Activated T-cell treated with anti-CD3 and anti-CD28 coated beads for 48 hours (primary cell): ENCODE measurements at regions not wholly inside any gene's neighbourhood (a gene's known extent, or its start where the extent isn't known, plus 50 kb on each side); places are given as distances from the start of the nearest gene placed in this dataset.
"Not testable (repeated sequence)": the region's sequence is repeated elsewhere in the genome, so short reads cannot be mapped to it uniquely, and the experiment has no call there.

ENCODE experiments used
- DNase-seq: peaks from one replicate; pipeline ENCODE4 v3.0.0-alpha.2; 2020; ENCODE audit warnings: low read depth

GRCh38 chr5:15021266-15022046, 149.9 kb upstream of the ANKH start:
- DNase-seq: no peak

- no peak for DNase-seq
Measured at GRCh38 chr5:15020736-15021135, 149.2 kb upstream of the ANKH start.

- no peak for DNase-seq
Measured at GRCh38 chr5:15014809-15015208, 143.2 kb upstream of the ANKH start.

GRCh38 chr5:15013654-15014463, 142.3 kb upstream of the ANKH start:
- no peak for DNase-seq

GRCh38 chr5:15012061-15012460, 140.5 kb upstream of the ANKH start:
- no peak for DNase-seq

- no peak for DNase-seq
Measured at GRCh38 chr5:15010936-15011335, 139.4 kb upstream of the ANKH start.

- no peak for DNase-seq
Measured at GRCh38 chr5:15009420-15009819, 137.8 kb upstream of the ANKH start.

GRCh38 chr5:15008921-15009320, 137.3 kb upstream of the ANKH start:
- DNase-seq: no peak

GRCh38 chr5:15008476-15008875, 136.9 kb upstream of the ANKH start:
- DNase-seq: no peak

GRCh38 chr5:15007646-15008045, 136.1 kb upstream of the ANKH start:
- DNase-seq: no peak

GRCh38 chr5:15004506-15004905, 132.9 kb upstream of the ANKH start:
- no peak for DNase-seq

- peak; percentile 22 for DNase-seq
Measured at GRCh38 chr5:15003511-15003920, 131.9 kb upstream of the ANKH start.

GRCh38 chr5:15002791-15003190, 131.2 kb upstream of the ANKH start:
- no peak for DNase-seq

GRCh38 chr5:15002173-15002572, 130.6 kb upstream of the ANKH start:
- DNase-seq: no peak

- no peak for DNase-seq
Measured at GRCh38 chr5:15001517-15001916, 129.9 kb upstream of the ANKH start.

GRCh38 chr5:14998491-14998890, 126.9 kb upstream of the ANKH start:
- DNase-seq: no peak

- no peak for DNase-seq
Measured at GRCh38 chr5:14996997-14997396, 125.4 kb upstream of the ANKH start.

- no peak for DNase-seq
Measured at GRCh38 chr5:14995229-14995628, 123.7 kb upstream of the ANKH start.

- DNase-seq: not testable (repeated sequence)
Measured at GRCh38 chr5:14993459-14994133, 122.0 kb upstream of the ANKH start.

GRCh38 chr5:14992751-14993458, 121.3 kb upstream of the ANKH start:
- peak; percentile 15 for DNase-seq

GRCh38 chr5:14988223-14988622, 116.6 kb upstream of the ANKH start:
- no peak for DNase-seq

- no peak for DNase-seq
Measured at GRCh38 chr5:14986413-14986812, 114.8 kb upstream of the ANKH start.
